HG03565 (cell line): ENCODE measurements at regions not wholly inside any gene's neighbourhood (a gene's known extent, or its start where the extent isn't known, plus 50 kb on each side); places are given as distances from the start of the nearest gene placed in this dataset.

ENCODE experiments used
- ATAC-seq: cut with Tn5 transposase; IDR thresholded peaks from one replicate; pipeline ENCODE4 v1.9.1; 2021; ENCODE audit warnings: mild to moderate bottlenecking, moderate library complexity; ENCODE audit not compliant: unreplicated experiment

DNA sequence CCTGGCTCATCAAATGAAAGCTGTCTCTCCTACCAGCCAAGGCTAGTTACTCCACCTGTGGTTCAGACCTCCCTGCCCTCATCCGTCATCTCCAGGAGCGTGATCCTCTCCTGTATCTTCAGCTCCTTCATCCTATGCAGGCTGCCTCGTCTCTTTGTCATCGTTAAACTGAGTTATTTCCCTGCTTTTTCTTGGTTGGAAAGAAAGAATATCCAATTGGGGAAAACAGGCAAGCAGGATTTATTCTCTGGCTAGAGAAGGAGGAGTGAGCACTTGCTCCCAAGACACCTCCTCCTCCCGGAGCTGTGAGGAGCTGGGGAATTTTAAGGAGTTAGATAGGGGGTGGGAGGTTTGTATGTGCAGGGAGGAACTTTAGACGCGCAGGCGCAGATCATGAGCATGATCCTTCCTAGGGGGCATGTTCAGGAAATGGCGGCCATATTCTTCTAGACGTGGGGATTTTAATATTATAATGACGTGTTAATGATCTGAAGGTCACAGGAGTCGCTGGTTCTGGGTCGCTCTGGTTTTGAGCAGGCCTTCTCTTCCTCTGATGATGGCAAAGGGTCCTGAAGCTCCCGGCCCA, 156.4 kb upstream of the KL start:
- no peak for ATAC-seq

DNA sequence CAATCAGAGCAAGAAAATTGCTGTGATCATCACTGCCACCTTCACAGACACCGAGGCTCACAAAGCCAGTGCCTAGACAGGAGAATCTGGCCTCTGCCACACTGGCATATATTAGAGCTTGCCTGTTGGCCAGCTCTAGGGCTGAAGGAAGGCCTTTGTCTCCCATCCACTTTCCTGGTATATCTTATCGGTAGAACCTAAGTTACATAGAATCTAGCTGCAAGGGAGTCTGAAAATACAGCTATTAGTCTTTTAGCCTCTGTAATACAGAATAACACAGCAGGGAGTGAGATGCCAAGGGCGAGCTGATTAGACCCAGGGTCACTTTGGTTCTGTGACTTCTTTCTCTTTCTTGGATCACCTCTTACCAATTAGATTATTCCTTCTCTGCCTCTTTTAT, 154.9 kb upstream of the KL start:
- no peak for ATAC-seq

DNA sequence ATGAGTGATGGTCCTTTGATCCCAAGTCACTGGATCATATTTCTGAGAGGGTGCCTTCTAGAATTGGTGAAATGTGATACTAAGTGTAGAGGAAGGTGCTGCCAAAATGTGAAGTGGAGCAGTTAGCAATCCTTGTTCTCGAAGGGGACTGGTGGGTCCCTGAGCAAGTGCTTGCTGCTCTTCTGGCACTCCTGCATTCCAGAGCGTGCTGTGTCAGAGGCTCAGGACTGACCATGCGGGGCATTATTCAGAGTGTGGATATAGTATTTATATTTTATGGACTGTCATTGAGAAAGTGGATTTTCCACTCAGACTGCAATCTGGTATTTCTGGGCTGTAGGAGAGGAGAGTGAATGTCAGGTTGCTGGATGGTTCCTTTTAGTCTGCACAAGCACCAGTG, 152.6 kb upstream of the KL start:
- no peak for ATAC-seq

DNA sequence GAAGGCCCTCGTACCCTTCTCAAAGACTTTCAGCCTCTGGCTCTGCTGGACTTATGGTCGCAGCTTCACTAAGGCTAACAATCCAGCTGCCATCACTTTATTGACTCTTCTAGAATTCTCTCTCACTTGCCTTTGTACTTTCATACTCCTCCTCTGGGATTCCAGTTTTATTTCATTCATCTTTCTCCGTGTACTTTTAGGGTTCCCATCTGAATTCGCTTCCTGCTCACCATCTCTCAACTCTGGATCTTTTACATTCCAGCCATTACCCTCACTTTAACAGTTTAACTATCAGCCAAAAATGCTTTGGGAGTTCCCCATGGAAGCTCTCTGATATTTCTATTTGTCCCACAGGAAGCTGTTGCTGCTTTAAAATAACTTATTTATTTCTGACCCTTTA, 149.3 kb upstream of the KL start:
- ATAC-seq: no peak

DNA sequence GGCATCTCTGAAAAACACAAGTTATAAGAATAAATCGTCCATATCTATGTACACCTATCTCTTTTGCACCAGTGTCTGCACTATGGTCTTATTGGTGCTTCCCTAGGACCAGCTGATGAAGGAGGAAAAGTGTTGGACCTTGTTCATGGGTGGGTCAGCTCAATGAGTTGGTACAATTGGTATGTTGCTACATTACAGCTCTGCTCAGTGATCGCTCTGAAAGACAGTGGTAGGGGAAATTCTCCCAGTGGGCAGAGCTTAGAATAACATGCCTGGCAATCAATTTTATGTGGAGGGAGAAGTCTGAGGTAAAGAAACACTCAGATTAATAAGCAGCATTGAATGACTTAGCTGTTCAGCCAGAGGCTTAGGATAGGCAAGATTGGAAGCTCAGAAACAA, 138.7 kb upstream of the KL start:
- no peak for ATAC-seq

DNA sequence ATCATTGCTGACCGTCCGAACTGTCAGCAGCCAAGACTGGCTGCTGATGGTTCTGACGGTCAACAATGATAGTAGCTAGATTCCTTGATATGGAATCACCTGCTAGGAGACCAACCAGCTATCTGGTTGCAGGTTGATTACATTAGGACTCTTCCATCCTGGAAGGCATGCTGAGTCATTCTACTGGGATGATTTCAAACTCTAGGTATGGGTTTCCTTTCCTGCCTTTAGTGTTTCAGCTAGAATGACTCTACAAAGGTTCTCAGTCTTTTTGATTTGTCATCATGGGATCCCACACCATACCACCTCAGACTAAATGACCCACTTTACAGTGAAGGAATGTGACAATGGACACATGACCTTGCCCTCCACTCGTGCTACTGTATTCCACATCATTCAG, 138.1 kb upstream of the KL start:
- no peak for ATAC-seq

DNA sequence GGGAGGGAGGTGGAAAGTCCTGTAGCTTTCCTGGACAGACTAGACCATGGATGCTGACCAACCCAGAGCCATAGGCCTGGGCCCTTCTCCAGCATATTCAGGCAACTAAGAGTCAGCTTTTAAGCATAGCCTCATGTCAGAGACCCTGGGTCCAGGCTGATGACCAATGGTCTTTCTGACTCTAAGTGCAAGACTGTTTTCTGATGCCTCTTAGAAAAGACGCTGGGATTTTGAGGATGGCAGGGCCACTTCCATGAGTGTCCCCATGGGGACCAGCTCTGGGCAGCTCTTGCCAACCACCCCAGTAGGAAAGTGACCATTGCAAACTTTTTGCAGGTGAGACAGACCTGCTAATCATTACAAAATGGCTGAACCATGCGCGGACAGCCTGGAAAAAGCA, 135.6 kb upstream of the KL start:
- no peak for ATAC-seq

DNA sequence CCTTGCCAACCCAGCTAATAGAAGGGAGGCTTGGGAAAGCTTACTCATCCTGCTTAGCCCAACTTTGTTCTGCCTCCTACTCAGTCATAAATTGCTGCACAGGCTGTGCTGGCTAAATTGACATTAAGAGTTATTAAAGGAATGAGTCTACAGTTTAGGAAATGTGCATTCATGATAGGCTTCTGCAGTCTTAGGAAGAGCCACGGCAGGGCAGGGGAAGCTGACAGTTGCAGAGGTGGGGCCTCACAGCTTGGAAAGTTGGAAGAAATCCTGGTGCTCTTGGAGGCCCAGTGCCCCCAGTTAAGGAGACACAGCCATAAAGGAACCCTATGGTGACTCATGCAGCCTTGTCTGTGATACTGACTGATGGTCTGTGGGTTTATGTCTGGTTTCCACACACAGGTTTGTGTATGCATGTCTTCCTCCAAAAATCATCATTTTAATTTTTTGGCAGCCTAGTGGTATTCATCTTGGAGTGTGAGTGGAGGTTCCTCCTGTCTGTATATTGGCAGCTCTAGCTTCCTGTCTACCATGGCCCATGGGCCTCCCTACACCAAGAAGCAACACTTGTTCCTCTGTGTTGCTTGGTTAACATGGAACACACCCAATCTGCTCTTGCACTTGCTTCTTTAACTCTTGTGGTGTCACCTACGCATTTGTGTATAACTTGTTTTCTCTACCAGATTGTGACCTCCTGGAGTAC, 135.0 kb upstream of the KL start:
- ATAC-seq: no peak

DNA sequence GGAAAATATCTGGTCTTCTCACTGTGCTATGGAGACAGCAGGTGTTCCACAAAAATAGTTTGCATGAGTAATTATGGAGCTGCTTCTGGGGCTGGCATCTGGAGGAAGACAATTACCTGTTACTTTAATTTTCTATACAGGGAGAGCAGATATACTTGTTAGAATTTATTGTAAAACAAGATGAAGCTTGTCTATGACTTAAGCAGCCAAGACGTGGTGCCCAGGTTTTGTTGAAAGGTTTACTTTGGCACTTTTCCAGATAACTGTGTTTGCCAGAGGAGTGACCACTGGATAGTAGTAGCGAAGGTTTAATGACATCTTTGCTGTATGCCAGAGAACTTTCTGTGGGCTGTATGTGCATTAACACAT, 134.5 kb upstream of the KL start:
- no peak for ATAC-seq

DNA sequence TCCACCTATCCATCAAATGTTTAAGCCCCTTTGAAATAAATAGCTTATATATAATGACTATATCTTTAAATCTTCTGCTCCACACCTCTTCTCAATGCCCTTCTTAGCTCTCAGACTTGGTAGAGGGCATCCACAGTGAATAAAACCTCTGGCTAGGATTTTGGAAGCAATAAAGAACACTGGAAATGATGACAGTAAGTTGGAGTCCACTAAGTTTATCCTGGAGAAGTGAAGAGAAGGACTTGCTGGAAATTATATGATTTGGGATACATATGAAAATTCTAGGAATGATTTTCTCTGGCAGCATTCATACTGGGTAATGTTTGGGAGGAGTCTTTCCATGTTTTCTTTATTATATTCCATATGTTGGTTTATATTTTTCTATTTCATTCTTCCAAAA, 133.5 kb upstream of the KL start:
- no peak for ATAC-seq

DNA sequence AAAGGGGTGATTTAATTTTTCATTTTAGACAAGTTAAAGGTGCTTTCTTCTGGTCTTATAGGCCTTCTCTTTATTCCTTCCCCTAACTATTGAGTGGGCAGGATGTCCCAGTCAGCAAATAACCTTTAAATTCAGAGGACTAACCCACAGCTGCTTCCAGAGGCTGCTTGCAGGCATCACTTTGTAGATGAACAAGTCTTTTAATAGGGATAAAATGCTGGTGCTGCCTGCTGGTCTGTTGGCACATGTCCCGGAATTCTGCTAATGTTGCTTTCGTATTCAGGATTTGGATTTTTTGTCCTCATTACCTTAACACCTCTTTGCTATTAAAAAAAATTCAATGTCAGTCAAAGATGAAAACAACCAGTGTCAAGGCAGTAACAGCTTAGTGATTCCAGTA, 132.7 kb upstream of the KL start:
- no peak for ATAC-seq

DNA sequence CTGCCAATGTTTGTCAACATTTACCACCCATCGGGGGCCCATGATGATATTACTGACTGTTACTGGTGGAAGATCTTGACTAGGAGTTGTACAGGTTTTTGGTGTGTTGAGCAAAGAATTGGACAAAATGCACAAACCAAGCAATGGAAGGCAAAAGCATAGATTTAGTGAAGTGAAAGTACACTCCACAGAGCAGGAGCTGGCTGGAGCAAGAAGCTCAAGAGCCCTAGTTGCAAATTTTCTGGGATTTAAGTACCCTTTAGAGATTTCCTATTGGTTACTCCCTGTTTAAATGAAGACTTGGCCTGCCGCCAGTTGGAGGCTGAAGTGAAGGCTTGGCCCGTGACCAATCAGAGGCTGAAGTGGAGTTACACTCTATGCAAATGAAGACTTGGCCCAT, 128.6 kb upstream of the KL start:
- no peak for ATAC-seq

DNA sequence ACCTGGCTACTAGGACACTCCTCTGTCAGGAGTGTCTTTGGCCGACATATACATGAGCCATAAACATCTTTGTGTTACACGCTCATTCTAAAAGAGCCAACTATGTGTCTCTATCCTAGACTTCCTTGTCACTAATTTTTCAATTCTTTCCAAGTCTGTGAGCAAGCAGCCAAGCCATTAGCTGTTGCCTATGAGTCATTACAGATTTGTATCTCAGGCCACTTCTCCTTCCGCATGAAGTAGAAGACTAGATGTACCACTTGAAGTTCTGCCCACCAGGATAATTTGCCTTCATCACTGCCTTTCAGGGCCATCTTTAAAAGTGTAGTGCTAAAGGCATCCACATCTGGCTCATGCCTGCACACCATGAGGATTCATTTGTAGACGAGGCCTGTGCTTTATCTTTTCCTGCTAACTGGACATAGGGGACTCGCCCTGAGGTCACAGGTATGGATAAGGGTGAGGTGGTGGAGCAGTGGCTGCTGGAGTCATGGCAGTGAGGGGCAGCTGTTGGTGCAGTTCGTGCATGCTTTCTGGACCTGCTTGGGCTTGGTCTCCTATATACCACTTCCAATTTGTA, 126.1 kb upstream of the KL start:
- no peak for ATAC-seq

DNA sequence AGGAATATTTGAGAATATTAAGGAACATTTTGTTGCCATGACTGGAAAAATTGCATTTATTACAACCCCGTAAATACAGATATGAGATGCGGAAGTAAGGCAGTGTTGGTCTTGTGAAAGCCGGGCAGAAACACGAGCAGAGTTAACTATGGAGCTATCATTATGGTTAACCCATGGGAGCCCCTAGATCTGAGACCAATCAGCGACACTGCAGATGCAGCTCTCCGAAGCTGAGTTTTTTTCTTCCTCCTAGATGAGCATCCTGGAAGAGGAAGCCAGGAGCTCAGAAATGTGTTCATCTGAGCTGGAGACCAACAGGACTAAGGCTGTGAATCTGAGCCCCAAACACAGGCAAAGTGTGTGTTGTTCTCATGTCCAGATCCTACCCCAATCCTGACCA, 123.0 kb upstream of the KL start:
- no peak for ATAC-seq

DNA sequence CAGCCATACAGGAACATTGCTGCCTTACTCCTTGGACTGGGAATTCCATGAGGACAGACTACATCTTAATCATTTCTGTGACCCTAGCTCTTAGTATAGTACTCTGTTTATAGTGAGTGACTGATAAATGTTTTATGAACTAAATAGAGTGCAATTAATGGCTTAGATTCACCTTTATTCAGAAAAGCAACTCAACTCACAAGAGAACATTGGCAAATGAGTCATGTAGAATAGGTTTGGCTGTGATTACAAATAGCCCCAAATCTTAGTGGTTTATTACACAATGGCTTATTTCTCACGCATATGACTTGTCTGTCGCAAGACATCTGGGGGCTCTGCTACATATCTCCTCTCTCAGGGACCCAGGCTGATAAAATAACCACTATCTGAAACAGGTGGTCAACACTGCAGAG, 121.6 kb upstream of the KL start:
- no peak for ATAC-seq

DNA sequence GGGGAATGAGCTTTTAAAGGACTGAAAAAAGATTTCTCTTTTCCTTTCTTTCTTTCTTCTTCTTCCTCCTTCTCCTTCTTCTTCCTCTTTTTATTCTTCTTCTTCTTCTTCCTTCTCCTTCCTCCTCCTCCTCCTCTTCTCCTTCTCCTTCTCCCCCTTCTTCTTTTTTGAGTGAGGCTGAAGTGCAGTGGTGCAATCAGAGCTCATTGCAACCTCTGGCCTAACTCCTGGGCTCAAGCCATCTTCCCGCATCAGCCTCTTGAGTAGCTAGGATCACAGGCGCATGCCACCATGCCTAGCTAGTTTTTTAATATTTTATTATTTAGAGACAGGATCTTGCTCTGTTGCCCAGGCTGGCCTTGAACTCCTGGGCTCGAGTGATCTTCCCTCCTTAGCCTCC, 120.9 kb upstream of the KL start:
- no peak for ATAC-seq

DNA sequence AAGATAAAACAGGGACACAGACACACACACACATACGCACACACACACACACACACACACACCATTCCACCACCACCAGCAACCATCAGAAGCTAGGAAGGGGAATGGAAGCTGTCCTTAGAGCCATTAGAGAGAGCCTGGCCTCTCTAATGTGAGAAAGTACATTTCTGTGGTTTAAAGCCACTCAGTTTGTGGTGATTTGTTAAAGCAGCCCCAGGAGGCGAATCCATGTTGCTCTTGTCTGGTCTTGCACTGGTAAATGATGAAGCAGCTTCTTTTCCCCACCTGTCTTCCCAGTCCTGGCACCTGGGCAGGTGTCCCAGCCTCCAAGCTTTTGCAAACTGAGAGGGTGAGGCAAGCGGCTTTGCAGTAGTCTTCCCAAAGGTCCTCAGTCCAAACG, 118.9 kb upstream of the KL start:
- ATAC-seq: no peak

DNA sequence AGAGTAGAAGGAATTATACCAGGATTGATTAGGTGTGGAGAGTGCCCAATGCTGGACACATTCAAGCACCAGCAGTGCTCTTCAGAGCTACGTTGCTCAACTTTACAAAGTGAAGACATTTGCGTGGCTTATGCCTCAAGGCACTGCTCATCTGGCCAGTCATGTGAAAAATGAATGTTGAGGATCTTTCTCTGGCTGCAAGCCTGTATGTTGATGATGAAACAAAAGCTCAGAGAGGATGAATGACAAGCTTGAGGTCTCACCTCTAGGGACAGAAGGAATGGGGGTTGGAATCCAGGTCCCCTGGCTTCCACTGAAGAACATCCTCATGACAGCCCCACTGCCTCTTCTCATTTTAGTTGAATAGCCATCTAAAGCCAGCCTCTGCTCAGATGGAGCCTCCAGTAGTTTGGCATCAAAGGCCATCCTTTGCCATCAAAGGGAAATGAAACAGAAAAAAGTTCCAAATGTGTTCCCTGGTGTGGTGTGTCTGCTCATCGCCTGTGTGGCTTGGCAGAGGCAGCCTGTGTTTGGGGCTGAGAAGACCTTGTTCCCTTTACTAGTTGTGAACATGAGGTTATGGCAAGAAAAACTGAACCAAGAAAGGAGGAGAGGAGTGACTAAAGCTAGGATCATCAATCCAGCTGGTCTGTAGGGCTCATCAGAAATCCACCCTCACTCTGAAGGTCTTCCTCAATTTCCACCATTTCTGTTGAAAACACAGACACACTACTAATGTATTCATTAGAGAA, 114.0 kb upstream of the KL start:
- ATAC-seq: no peak

DNA sequence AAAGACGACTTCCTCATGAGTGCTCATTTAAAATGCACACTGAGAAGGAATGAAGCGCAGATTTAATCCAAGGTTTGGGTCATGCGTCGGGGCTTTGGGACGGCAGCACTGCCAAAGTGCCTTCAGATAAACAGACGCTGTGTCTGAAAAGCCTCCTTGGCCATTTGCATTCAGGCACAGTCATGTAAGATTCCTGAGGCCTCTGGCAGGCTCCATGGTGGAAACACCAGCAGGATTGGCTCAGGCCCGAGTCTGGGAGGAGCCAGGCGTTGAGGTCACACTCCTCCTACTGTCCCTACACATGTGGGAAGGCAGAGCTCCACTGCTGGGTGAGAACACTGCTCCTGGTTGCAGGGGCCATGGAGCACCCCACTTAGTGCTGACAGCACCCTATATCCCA, 113.3 kb upstream of the KL start:
- no peak for ATAC-seq

DNA sequence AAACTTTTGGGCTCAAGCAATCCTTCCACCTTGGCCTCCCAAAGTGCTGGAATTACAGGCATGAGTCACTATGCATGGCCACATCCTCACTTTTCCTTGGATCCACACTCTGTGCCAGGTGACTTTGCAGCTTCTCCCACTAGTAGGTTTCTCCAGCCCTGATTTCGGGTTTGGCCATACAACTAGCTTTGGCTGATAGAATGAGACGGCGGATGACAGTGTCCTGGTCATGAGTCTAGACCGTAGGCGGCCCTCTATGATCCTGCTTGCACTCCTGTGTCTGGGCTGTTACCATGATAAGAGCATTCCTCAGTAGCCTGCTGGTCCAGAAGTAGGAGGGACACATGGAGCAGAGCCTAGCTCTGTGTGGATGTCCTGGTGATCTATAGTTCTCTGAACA, 112.5 kb upstream of the KL start:
- ATAC-seq: no peak

DNA sequence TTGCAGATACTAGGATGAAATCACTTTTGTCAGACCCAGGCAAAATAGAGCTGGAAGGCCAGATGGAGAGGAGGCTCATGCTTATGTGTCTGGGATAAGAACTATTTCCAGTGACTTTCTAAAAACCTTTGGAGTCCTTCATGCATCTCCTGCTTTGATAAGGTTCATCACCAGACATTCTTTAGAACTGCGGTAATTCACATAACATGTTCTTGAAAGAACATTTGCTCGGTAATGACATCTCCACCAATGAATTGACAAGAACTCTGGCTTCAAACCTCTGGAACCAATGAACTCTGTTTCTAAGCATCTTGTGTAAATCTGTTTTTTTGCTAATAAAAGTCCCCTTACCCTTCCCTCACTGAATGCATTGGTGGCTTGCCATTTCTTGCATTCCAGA, 112.0 kb upstream of the KL start:
- no peak for ATAC-seq
